Right atrium auricular region (tissue), 2 donors: ENCODE measurements at regions not wholly inside any gene's neighbourhood (a gene's known extent, or its start where the extent isn't known, plus 50 kb on each side); places are given as distances from the start of the nearest gene placed in this dataset.
"Not testable (repeated sequence)": the region's sequence is repeated elsewhere in the genome, so short reads cannot be mapped to it uniquely, and the experiment has no call there.

Experiments
- DNase-seq: peaks from one replicate; pipeline ENCODE4 v3.0.0-alpha.2; 2019; ENCODE audit warnings: low spot score
- H3K27ac ChIP-seq, 2 donors: fragments of 200-600 bp; sonication (generic); 1 replicate in 1 of 2; 2 replicates in 1 of 2; pipeline ENCODE4 v1.5.1; 2016 to 2019
- H3K27me3 ChIP-seq, 2 donors: fragments of 200-600 bp; sonication (generic); one replicate each; pipeline versions ENCODE4 v1.5.1 to v1.6.0; 2017 to 2019
- H3K36me3 ChIP-seq: fragments of 200-600 bp; sonication (generic); one replicate; pipeline ENCODE4 v1.5.1; 2016
- H3K4me1 ChIP-seq, 2 donors: fragments of 200-600 bp; sonication (generic); one replicate each; pipeline versions ENCODE4 v1.5.1 to v1.6.0; 2017 to 2019
- H3K4me3 ChIP-seq, 2 donors: fragments of 200-600 bp; sonication (generic); 1 replicate in 1 of 2; 2 replicates in 1 of 2; pipeline ENCODE4 v1.5.1; 2017 to 2019; ENCODE audit warnings: mild to moderate bottlenecking in 1 of 2, moderate library complexity in 1 of 2
- H3K9me3 ChIP-seq, 2 donors: fragments of 200-600 bp; sonication (generic); one replicate each; pipeline ENCODE4 v1.5.1; 2019
- CTCF ChIP-seq, 2 donors: fragments of 200-600 bp; sonication (generic); IDR thresholded peaks; one replicate each; pipeline ENCODE4 v1.5.1; 2019; ENCODE audit warnings: antibody characterized with exemption in 2 of 2

- Histone ChIP-seq H3K4me3 (no peak overlapping the region), H3K27ac (no peak overlapping the region), H3K36me3 (no peaks in the 10 kb centered on the region), H3K27me3 (no peaks in the 10 kb centered on the region), H3K9me3 (no peaks in the 10 kb centered on the region), H3K4me1 (no peaks in the 10 kb centered on the region)
- DNase-seq: peak; percentile 34
- TF ChIP-seq CTCF (IDR thresholded peaks at IDR 0.05): no peak
Observed at GRCh38 chr1:30368651-30369240, 354.6 kb downstream of the MATN1 start.

- Histone ChIP-seq H3K4me3 (no peak overlapping the region), H3K36me3 (no peaks in the 10 kb centered on the region), H3K9me3 (no peaks in the 10 kb centered on the region), H3K27me3 (no peaks in the 10 kb centered on the region), H3K27ac (no peak overlapping the region), H3K4me1 (no peaks in the 10 kb centered on the region)
- no peak for TF ChIP-seq CTCF (IDR thresholded peaks at IDR 0.05)
- DNase-seq: no peak
Observed at GRCh38 chr1:30366911-30367310, 356.5 kb downstream of the MATN1 start.

- no peaks in the 10 kb centered on the region for H3K4me1 ChIP-seq
- no peak overlapping the region for H3K27ac ChIP-seq
- peak; percentile 1 for DNase-seq
- no peaks in the 10 kb centered on the region for H3K36me3 ChIP-seq
- H3K9me3 ChIP-seq: no peaks in the 10 kb centered on the region
- TF ChIP-seq CTCF (IDR thresholded peaks at IDR 0.05): no peak
- no peak overlapping the region for H3K4me3 ChIP-seq
- H3K27me3 ChIP-seq: no peaks in the 10 kb centered on the region
Observed at GRCh38 chr1:30366199-30366598, 357.2 kb downstream of the MATN1 start.

- TF ChIP-seq CTCF (IDR thresholded peaks at IDR 0.05): no peak
- no peaks in the 10 kb centered on the region for H3K27me3 ChIP-seq
- no peak overlapping the region for H3K4me3 ChIP-seq
- DNase-seq: no peak
- no peaks in the 10 kb centered on the region for H3K4me1 ChIP-seq
- no peaks in the 10 kb centered on the region for H3K9me3 ChIP-seq
- H3K27ac ChIP-seq: no peak overlapping the region
- no peaks in the 10 kb centered on the region for H3K36me3 ChIP-seq
Observed at GRCh38 chr1:30365596-30365995, 357.8 kb downstream of the MATN1 start.

GRCh38 chr1:30363031-30363430 is 360.4 kb downstream of the MATN1 start:
- H3K4me3 ChIP-seq: no peak overlapping the region
- H3K27ac ChIP-seq: no peak overlapping the region
- no peaks in the 10 kb centered on the region for H3K36me3 ChIP-seq
- no peak for TF ChIP-seq CTCF (IDR thresholded peaks at IDR 0.05)
- DNase-seq: peak; percentile 44
- H3K4me1 ChIP-seq: no peaks in the 10 kb centered on the region
- no peaks in the 10 kb centered on the region for H3K9me3 ChIP-seq
- no peaks in the 10 kb centered on the region for H3K27me3 ChIP-seq

GRCh38 chr1:30362603-30362990 is 360.8 kb downstream of the MATN1 start:
- no peaks in the 10 kb centered on the region for H3K27me3 ChIP-seq

GRCh38 chr1:30361890-30362602 is 361.3 kb downstream of the MATN1 start:
- H3K9me3 ChIP-seq, H3K4me3 ChIP-seq, H3K27ac ChIP-seq, H3K27me3 ChIP-seq, H3K4me1 ChIP-seq, H3K36me3 ChIP-seq: not testable (repeated sequence)
- DNase-seq: peak; percentile 30

More at GRCh38 chr1:30362603-30362990, 360.8 kb downstream of the MATN1 start:
- no peak overlapping the region for H3K27ac ChIP-seq
- no peak for TF ChIP-seq CTCF (IDR thresholded peaks at IDR 0.05)
- DNase-seq: peak; percentile 1
- no peaks in the 10 kb centered on the region for H3K4me1 ChIP-seq
- no peaks in the 10 kb centered on the region for H3K9me3 ChIP-seq
- no peaks in the 10 kb centered on the region for H3K36me3 ChIP-seq
- H3K4me3 ChIP-seq: no peak overlapping the region
